ENCODE measurements at regions not wholly inside any gene's neighbourhood (a gene's known extent, or its start where the extent isn't known, plus 50 kb on each side); places are given as distances from the start of the nearest gene placed in this dataset.

GRCh38 chr9:72471096-72471495, 50.3 kb upstream of the TMC1 start:
- Histone ChIP-seq H4K20me1 (ENCODE audit: insufficient read depth, low read length) (no peaks in the 10 kb centered on the region), H3K4me1 (ENCODE audit: insufficient read depth, low read length) (peaks cover 4% of the 10 kb centered on the region), H3K4me2 (ENCODE audit: low read length) (no peak overlapping the region), H2AFZ (ENCODE audit: low read depth, low read length) (no peak overlapping the region), H3K27ac (ENCODE audit: low read depth, low read length) (no peak overlapping the region), H3K4me3 (ENCODE audit: insufficient read depth, low read depth, low read length) (no peak overlapping the region), H3K36me3 (ENCODE audit: insufficient read depth, low read length) (no peaks in the 10 kb centered on the region), H3K9me3 (ENCODE audit: insufficient read depth, low read depth, low read length) (no peaks in the 10 kb centered on the region), H3K9ac (ENCODE audit: low read length) (no peak overlapping the region), H3K27me3 (ENCODE audit: insufficient read depth, low read length) (no peaks in the 10 kb centered on the region), H3K79me2 (ENCODE audit: insufficient read depth, low read length) (no peaks in the 10 kb centered on the region)
- Mint-ChIP-seq H3K27ac (ENCODE audit: unreplicated experiment) (no peak overlapping the region), H3K4me1 (ENCODE audit: low read depth, unreplicated experiment) (peaks cover 17% of the 10 kb centered on the region), H3K27me3 (ENCODE audit: low read depth, unreplicated experiment) (no peaks in the 10 kb centered on the region), H3K4me3 (ENCODE audit: unreplicated experiment) (no peak overlapping the region), H3K9me3 (ENCODE audit: unreplicated experiment) (no peaks in the 10 kb centered on the region), H3K36me3 (ENCODE audit: low read depth, unreplicated experiment) (no peaks in the 10 kb centered on the region)
- FAIRE-seq (no peak), DNase-seq (ENCODE audit: low read depth) (no peak)
- TF ChIP-seq CTCF (IDR thresholded peaks at IDR 0.05; ENCODE audit: insufficient read depth, low read depth, low read length) (no peak), EZH2 (IDR thresholded peaks at IDR 0.05; ENCODE audit: insufficient read depth, low read length) (no peak)

DNA sequence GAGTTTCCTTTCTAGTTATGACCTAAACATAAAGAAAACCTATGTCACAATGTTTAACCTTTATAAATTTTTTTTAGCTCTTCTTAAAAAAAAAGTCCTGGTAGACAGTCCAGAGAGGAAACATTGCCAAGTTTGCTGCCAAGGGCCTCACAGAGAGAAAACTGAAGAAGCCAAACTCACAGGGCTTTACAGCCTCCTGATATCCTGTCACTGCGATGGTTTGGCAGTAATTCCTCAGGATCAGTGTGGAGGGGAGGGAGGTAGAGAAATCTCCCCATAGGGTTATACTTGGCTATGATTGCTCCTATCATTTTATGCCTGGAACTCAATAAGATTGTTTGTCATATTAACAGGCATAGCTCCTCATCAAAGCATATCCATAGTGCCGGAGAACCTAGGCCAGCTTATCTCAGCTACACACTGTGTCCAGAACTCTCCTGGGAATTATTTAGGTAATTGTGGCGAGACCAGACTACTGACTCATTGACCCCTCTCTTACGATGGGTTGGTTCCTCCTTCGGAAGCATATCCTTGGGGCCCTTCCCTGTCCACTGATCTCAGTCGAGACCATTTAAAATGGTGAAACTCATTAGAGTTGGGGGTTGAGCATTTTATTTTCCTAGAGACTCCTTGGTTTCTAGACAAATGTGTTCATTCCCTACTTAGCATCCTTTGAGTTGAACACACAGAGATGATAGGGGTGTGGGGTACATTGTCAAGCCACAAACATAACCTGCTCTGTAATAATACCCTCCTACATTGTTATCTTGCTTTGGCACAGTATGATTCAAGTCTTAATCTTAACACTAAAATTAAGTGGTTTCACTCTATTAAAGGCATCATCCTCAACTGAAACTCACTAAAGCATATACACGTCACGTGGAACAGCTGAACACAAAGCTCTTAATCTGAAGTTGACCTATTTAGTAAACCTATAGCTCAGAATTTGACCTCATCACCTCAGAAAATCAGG, 53.4 kb upstream of the TMC1 start:
- peaks cover under 1% of the 10 kb centered on the region for H3K4me1 ChIP-seq (ENCODE audit: insufficient read depth, low read length)
- H3K27me3 ChIP-seq (ENCODE audit: insufficient read depth, low read length): no peaks in the 10 kb centered on the region
- Mint-ChIP-seq H3K27ac (ENCODE audit: unreplicated experiment) (no peak overlapping the region), H3K4me3 (ENCODE audit: unreplicated experiment) (no peak overlapping the region), H3K36me3 (ENCODE audit: low read depth, unreplicated experiment) (no peaks in the 10 kb centered on the region), H3K27me3 (ENCODE audit: low read depth, unreplicated experiment) (no peaks in the 10 kb centered on the region), H3K9me3 (ENCODE audit: unreplicated experiment) (no peaks in the 10 kb centered on the region), H3K4me1 (ENCODE audit: low read depth, unreplicated experiment) (peaks cover 15% of the 10 kb centered on the region)
- FAIRE-seq (no peak), DNase-seq (ENCODE audit: low read depth) (peak; percentile 82)
- H2AFZ ChIP-seq (ENCODE audit: low read depth, low read length): no peak overlapping the region
- H3K36me3 ChIP-seq (ENCODE audit: insufficient read depth, low read length): no peaks in the 10 kb centered on the region
- H3K4me3 ChIP-seq (ENCODE audit: insufficient read depth, low read depth, low read length): no peak overlapping the region
- H3K9me3 ChIP-seq (ENCODE audit: insufficient read depth, low read depth, low read length): no peaks in the 10 kb centered on the region
- TF ChIP-seq CTCF (IDR thresholded peaks at IDR 0.05; ENCODE audit: insufficient read depth, low read depth, low read length) (no peak), EZH2 (IDR thresholded peaks at IDR 0.05; ENCODE audit: insufficient read depth, low read length) (no peak)
- H4K20me1 ChIP-seq (ENCODE audit: insufficient read depth, low read length): no peaks in the 10 kb centered on the region
- H3K79me2 ChIP-seq (ENCODE audit: insufficient read depth, low read length): no peaks in the 10 kb centered on the region
- H3K9ac ChIP-seq (ENCODE audit: low read length): no peak overlapping the region
- H3K27ac ChIP-seq (ENCODE audit: low read depth, low read length): no peak overlapping the region
- peak overlapping the region; percentile 1 for H3K4me2 ChIP-seq (ENCODE audit: low read length)

GRCh38 chr9:72465593-72465984, 55.8 kb upstream of the TMC1 start:
- H3K9ac ChIP-seq (ENCODE audit: low read length): no peak overlapping the region
- no peak for TF ChIP-seq CTCF (IDR thresholded peaks at IDR 0.05; ENCODE audit: insufficient read depth, low read depth, low read length)
- no peak for TF ChIP-seq EZH2 (IDR thresholded peaks at IDR 0.05; ENCODE audit: insufficient read depth, low read length)
- no peaks in the 10 kb centered on the region for H3K9me3 ChIP-seq (ENCODE audit: insufficient read depth, low read depth, low read length)
- Mint-ChIP-seq H3K4me3 (ENCODE audit: unreplicated experiment) (no peak overlapping the region), H3K27ac (ENCODE audit: unreplicated experiment) (no peak overlapping the region), H3K27me3 (ENCODE audit: low read depth, unreplicated experiment) (no peaks in the 10 kb centered on the region), H3K36me3 (ENCODE audit: low read depth, unreplicated experiment) (no peaks in the 10 kb centered on the region), H3K4me1 (ENCODE audit: low read depth, unreplicated experiment) (peaks cover 23% of the 10 kb centered on the region), H3K9me3 (ENCODE audit: unreplicated experiment) (no peaks in the 10 kb centered on the region)
- no peaks in the 10 kb centered on the region for H3K36me3 ChIP-seq (ENCODE audit: insufficient read depth, low read length)
- no peak overlapping the region for H3K4me2 ChIP-seq (ENCODE audit: low read length)
- FAIRE-seq (no peak), DNase-seq (ENCODE audit: low read depth) (peak; percentile 60)
- no peak overlapping the region for H3K27ac ChIP-seq (ENCODE audit: low read depth, low read length)
- no peak overlapping the region for H3K4me3 ChIP-seq (ENCODE audit: insufficient read depth, low read depth, low read length)
- no peaks in the 10 kb centered on the region for H3K4me1 ChIP-seq (ENCODE audit: insufficient read depth, low read length)
- no peak overlapping the region for H2AFZ ChIP-seq (ENCODE audit: low read depth, low read length)
- no peaks in the 10 kb centered on the region for H3K27me3 ChIP-seq (ENCODE audit: insufficient read depth, low read length)
- H4K20me1 ChIP-seq (ENCODE audit: insufficient read depth, low read length): no peaks in the 10 kb centered on the region
- no peaks in the 10 kb centered on the region for H3K79me2 ChIP-seq (ENCODE audit: insufficient read depth, low read length)

Data from astrocyte (in vitro differentiated cells and primary cell).